ENCODE measurements at regions not wholly inside any gene's neighbourhood (a gene's known extent, or its start where the extent isn't known, plus 50 kb on each side); places are given as distances from the start of the nearest gene placed in this dataset.

DNA sequence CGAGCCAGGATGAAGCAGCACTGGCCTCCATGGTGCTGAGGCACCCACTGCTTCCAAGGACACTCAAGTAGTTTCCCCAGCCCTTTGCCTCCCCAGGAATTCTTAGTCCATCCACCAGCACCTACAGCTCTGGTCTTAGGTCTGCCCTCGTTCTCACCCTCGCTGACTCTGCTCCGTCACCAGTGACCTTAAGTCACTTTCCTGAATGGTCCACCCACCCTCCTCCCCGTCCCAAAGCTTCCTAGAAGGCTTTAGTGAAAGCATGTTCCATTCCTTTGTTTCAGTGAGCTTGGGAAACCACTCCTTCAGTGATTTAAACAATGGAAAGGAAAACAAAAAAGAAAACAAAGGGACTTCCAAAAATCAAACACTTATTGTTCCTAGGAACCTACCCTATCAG is 54.6 kb upstream of the MAP3K1 start:
- TF ChIP-seq EZH2 (IDR thresholded peaks at IDR 0.05; ENCODE audit: borderline replicate concordance, low read depth, low read length, poor library complexity, severe bottlenecking), result no peak
- TF ChIP-seq, protein P1, sequence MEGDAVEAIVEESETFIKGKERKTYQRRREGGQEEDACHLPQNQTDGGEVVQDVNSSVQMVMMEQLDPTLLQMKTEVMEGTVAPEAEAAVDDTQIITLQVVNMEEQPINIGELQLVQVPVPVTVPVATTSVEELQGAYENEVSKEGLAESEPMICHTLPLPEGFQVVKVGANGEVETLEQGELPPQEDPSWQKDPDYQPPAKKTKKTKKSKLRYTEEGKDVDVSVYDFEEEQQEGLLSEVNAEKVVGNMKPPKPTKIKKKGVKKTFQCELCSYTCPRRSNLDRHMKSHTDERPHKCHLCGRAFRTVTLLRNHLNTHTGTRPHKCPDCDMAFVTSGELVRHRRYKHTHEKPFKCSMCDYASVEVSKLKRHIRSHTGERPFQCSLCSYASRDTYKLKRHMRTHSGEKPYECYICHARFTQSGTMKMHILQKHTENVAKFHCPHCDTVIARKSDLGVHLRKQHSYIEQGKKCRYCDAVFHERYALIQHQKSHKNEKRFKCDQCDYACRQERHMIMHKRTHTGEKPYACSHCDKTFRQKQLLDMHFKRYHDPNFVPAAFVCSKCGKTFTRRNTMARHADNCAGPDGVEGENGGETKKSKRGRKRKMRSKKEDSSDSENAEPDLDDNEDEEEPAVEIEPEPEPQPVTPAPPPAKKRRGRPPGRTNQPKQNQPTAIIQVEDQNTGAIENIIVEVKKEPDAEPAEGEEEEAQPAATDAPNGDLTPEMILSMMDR (conservative IDR thresholded peaks at IDR 0.05; ENCODE audit: low read depth, low read length), result no peak
- CTCF ChIA-PET, result no interaction called here
- Histone ChIP-seq H3K27me3 (replicated peaks; ENCODE audit: insufficient read depth, low read depth, low read length, poor library complexity) (no peaks in the 10 kb centered on the region), H3K36me3 (ENCODE audit: insufficient read depth, low read length, poor library complexity, severe bottlenecking) (no peaks in the 10 kb centered on the region), H3K9me3 (ENCODE audit: low read depth, low read length, poor library complexity, severe bottlenecking) (no peaks in the 10 kb centered on the region), H3K4me3 (ENCODE audit: low read depth, low read length, poor library complexity, severe bottlenecking) (no peak overlapping the region), H3K27ac (ENCODE audit: low read depth, low read length, poor library complexity, severe bottlenecking) (no peak overlapping the region), H3K4me1 (ENCODE audit: insufficient read depth, low read length, poor library complexity, severe bottlenecking) (no peaks in the 10 kb centered on the region)
- DNase-seq (ENCODE audit: low spot score), result no peak
- POLR2A ChIA-PET (ENCODE audit: low non-redundant PET), result no interaction called here
- BruUV-seq (replicated peaks), result no TSS peak
- intact Hi-C loops (cut with micrococcal nuclease; ENCODE audit: unreplicated experiment), result no loop called here

DNA sequence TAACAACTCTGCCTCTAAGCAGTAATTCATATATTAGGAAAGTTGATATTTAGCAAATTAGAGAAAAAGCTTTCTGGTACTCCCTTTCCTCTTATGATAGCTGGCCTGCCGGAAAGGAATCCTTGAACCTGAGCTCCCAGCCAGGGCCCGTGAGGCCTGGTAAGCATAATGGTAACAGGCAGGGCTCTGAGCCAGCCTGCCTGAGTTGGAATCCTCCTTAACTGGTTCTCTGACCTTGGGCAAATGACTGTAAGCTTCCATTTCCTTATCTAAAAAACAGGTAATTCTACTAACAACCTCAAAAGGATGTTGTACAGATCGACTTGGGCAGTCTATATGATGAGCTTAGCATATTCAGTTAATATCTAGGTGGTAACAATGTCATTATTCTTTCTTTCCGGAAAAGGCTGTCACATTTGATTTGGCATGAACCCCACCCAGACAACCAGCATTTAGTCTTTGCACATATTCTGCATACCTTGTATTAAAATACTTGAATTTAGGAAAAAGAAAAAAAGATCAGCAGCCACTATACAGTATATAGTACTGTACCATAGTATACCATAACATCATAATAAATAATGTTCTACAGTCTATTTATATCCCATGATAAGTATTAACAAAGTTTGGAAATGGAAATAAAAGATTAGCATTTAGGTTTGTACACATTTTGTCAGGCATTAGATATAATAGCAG is 55.7 kb upstream of the MAP3K1 start:
- TF ChIP-seq EZH2 (IDR thresholded peaks at IDR 0.05; ENCODE audit: borderline replicate concordance, low read depth, low read length, poor library complexity, severe bottlenecking), result no peak
- TF ChIP-seq, protein P1 (conservative IDR thresholded peaks at IDR 0.05; ENCODE audit: low read depth, low read length), result no peak
- no peaks in the 10 kb centered on the region for H3K4me1 ChIP-seq (ENCODE audit: insufficient read depth, low read length, poor library complexity, severe bottlenecking)
- ChIA-PET POLR2A (ENCODE audit: low non-redundant PET) (no interaction called here), CTCF (no interaction called here)
- no peak overlapping the region for H3K4me3 ChIP-seq (ENCODE audit: low read depth, low read length, poor library complexity, severe bottlenecking)
- no peaks in the 10 kb centered on the region for H3K9me3 ChIP-seq (ENCODE audit: low read depth, low read length, poor library complexity, severe bottlenecking)
- H3K27me3 ChIP-seq (replicated peaks; ENCODE audit: insufficient read depth, low read depth, low read length, poor library complexity), result no peaks in the 10 kb centered on the region
- intact Hi-C loops (cut with micrococcal nuclease; ENCODE audit: unreplicated experiment), result no loop called here
- DNase-seq (ENCODE audit: low spot score), result no peak
- H3K27ac ChIP-seq (ENCODE audit: low read depth, low read length, poor library complexity, severe bottlenecking), result no peak overlapping the region
- H3K36me3 ChIP-seq (ENCODE audit: insufficient read depth, low read length, poor library complexity, severe bottlenecking), result no peaks in the 10 kb centered on the region
- BruUV-seq (replicated peaks), result no TSS peak

DNA sequence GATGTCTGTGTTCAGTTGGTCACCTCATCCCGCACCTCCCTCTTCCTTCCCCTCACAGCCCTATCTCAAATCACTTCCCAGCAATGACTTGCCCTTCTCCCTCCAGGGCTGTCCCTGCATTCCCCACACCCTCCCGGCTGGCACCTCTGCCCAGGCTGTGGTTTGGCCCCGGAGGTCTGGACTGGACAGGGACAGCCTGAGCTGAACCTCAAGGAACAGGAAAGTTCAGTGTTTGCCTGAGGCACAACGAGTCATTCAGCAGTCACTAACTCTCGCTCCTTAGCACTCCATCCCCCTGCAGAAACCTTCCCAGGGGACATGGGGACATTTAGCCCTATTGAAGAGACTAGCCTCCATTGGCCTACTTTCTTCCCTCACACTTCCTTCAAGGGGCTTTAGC is 58.3 kb upstream of the MAP3K1 start:
- no peak for DNase-seq (ENCODE audit: low spot score)
- BruUV-seq (replicated peaks), result no TSS peak
- intact Hi-C loops (cut with micrococcal nuclease; ENCODE audit: unreplicated experiment), result no loop called here
- Histone ChIP-seq H3K27me3 (replicated peaks; ENCODE audit: insufficient read depth, low read depth, low read length, poor library complexity) (no peaks in the 10 kb centered on the region), H3K9me3 (ENCODE audit: low read depth, low read length, poor library complexity, severe bottlenecking) (no peaks in the 10 kb centered on the region), H3K36me3 (ENCODE audit: insufficient read depth, low read length, poor library complexity, severe bottlenecking) (no peaks in the 10 kb centered on the region), H3K4me3 (ENCODE audit: low read depth, low read length, poor library complexity, severe bottlenecking) (no peak overlapping the region), H3K27ac (ENCODE audit: low read depth, low read length, poor library complexity, severe bottlenecking) (no peak overlapping the region), H3K4me1 (ENCODE audit: insufficient read depth, low read length, poor library complexity, severe bottlenecking) (no peaks in the 10 kb centered on the region)
- TF ChIP-seq, protein P1 (conservative IDR thresholded peaks at IDR 0.05; ENCODE audit: low read depth, low read length), result no peak
- no peak for TF ChIP-seq EZH2 (IDR thresholded peaks at IDR 0.05; ENCODE audit: borderline replicate concordance, low read depth, low read length, poor library complexity, severe bottlenecking)
- ChIA-PET CTCF (no interaction called here), POLR2A (ENCODE audit: low non-redundant PET) (no interaction called here)
